ENCODE measurements at regions not wholly inside any gene's neighbourhood (a gene's known extent, or its start where the extent isn't known, plus 50 kb on each side); places are given as distances from the start of the nearest gene placed in this dataset.
A peak's percentile ranks its signal among the peaks of the same experiment; 100 is the strongest.
"Not testable (repeated sequence)": the region's sequence is repeated elsewhere in the genome, so short reads cannot be mapped to it uniquely, and the experiment has no call there.

GRCh38 chrX:39675162-39675553 is 422.6 kb downstream of the BCOR start:
- DNase-seq (ENCODE audit: low spot score) = no peak

DNA sequence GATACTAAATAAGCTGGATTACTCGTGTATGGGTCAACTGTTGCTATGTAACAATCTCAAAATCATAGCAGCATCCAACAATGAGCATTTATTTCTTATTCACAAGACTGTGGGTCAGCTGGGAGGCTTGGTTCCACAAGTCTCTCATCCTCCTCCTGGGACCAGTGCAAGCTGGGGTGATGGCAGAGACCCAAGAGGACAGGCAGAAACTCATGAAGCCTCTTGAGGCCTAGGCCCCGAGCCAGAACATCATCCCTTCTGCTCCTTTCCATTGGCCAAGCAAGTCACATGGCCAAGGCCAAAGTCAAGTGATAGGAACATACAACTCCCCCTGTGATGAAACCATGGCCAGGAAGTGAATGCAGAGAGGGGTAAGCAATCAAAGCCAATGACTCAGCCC is 422.1 kb downstream of the BCOR start:
- no peak for DNase-seq (ENCODE audit: low spot score)

GRCh38 chrX:39676434-39676833 is 421.3 kb downstream of the BCOR start:
- no peak for DNase-seq (ENCODE audit: low spot score)

DNA sequence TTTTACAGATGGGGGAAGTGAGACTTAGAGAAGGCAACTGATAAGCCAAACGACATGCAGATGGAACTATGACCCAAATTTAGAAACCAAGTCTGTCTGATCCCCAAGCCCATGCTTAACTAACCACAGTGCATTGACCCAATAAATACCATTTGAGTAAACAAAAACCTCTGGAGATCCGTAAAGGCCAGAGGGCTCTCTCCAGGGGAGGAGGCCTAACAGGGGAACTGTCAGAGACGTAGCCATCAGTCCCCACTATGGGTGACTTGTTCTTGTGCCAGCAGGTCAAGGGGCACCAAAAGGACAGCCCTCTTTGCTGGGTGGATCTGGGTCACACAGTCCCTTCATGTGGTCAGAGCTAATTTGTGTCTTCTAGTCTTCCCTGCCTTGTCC is 420.2 kb downstream of the BCOR start:
- no peak for DNase-seq (ENCODE audit: low spot score)

GRCh38 chrX:39677978-39678791 is 419.6 kb downstream of the BCOR start:
- no peak for DNase-seq (ENCODE audit: low spot score)

DNA sequence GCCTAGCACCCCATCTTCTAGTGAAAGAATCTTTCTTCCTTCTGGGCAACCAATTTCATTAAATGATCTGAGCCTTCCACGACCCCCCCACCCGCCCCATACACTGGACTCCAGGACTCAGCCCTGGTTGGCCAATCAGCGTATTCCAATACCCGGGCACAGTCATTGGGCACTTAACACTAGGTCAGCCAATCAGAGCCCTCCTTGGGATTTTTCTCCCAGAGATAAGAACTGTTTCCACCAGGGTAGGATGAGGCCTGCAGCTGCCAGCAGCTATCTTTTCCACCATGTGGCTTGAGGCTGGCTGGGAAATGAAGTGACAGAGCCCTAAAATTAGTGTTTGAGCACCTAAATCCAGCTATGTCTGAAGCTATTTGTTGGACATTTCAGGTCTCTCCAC is 418.8 kb downstream of the BCOR start:
- no peak for DNase-seq (ENCODE audit: low spot score)

DNA sequence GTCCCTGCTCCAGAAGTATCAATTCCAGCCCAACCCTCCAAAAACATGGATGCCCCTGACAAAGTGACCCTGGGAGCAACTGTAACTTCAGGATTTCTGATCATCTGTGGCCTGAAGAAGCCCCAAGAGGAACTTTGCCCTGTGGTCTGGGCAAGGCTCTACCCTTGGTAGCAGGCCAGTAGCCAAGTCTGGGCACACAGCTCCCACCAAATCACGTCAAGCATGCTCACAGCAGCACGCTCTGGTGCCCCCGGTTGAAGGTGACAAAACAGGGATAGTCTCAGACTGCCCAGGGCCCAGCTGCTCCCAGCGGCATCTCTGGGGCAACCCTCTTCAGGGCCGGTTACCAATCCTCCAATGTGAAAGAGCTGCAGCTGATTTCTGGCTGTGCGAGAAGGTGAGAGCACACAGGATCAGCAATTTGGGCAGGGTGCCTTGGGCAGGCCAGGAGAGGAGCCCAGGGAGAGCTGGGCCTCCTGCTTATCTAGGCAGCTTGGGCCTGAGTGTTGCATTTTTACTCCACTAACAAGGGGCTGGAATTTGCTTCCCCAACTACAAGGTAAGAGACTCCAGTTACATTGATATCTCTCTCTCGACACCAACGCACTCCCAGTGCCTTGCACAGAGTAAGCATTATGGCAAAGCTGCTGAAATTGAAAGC is 418.1 kb downstream of the BCOR start:
- DNase-seq (ENCODE audit: low spot score) = no peak

DNA sequence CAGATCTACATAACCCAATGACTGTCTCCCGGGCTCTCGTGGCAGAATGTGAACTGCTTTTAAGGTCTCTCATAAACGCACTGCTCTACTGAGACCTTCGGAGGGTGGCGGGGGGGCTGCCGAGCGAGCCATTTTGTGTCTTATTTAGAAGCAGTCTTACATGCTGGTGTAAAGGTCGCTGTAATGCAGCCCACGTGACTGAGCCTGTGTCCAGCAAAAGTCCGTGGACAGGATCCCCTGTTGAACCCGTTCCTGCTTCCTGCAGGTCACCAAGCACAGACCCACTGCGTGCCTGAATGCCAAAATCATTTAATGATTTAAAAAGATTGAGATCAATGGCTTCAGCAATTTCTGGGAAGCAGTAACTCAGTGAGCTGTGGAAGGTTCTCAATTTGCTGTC is 415.9 kb downstream of the BCOR start:
- no peak for DNase-seq (ENCODE audit: low spot score)

- DNase-seq (ENCODE audit: low spot score) = no peak
These were observed 415.0 kb downstream of the BCOR start for GRCh38 chrX:39682778-39683177.

DNA sequence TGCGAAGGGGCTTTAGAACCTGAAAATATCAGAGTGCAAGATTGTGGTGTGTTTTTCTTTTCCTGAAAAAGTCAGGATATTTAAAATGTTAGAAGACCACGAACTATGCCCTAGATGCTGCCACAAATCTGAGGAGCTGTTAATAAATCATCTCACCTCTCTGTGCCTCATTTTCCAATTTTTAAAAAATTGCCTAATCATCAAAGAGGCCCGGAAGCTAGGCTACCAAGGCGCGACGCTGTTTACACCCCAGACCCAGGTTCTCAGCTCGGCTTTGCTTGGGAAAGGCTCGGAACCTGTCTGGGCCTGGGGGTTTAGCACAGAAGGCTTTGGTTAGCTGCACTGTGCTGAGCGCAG is 409.6 kb downstream of the BCOR start:
- DNase-seq (ENCODE audit: low spot score) = no peak

GRCh38 chrX:39688576-39689375 is 409.0 kb downstream of the BCOR start:
- DNase-seq (ENCODE audit: low spot score) = peak; percentile 37

DNA sequence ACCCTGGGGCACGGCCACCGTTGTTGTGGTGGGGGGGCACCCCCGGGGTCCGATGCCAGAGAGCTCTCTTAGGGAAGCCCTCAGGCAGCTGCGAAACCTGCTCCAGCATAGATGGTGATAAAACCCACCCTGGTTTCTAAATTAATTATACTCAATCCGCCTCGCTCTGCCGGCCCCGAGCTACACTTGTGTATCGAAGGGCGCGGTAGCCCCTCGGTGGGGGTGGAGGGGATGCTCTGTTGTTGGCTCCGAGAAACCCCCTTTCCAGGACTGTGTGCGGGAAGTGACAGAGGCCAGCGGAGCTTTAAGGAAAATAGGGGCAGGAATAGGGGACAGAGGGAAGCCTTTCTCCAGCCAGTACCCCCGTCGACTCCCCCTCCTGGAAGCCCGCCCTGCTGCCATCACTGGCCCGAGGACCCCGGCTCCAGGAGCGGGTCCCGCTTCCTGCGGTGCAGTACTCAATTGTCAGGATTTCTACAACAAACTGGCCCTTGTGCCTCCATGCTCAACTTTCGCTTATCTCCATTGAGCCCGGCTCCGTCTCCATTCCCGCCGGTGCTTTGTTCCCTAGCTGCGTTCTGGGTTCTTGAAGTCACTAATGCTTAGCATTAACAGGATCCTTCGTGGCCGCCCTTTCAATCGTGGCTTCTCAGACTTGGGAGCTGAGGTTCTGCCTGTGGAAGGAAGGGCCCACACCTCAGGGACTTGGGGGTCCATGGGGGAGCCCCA is 408.2 kb downstream of the BCOR start:
- no peak for DNase-seq (ENCODE audit: low spot score)

GRCh38 chrX:39690541-39691415 is 407.0 kb downstream of the BCOR start:
- no peak for DNase-seq (ENCODE audit: low spot score)

DNA sequence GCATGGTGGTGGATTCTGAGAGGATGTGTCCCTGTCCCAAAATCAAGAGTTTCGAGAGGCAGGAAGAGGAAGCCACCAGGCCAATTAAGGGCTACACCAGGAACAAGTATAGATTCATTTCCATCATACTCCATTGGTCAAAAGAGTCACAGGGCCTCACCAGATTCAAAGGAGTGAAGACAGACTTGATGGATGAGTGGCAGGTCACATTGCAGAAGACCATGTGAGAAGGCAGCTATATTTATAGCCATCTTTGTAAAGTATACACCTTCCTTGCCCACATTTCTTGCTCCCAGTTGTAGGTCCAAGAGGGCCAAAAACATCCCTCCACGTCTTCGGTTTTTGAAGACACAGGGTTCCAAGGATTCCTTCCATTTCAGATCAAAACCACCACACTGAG is 406.0 kb downstream of the BCOR start:
- no peak for DNase-seq (ENCODE audit: low spot score)

DNA sequence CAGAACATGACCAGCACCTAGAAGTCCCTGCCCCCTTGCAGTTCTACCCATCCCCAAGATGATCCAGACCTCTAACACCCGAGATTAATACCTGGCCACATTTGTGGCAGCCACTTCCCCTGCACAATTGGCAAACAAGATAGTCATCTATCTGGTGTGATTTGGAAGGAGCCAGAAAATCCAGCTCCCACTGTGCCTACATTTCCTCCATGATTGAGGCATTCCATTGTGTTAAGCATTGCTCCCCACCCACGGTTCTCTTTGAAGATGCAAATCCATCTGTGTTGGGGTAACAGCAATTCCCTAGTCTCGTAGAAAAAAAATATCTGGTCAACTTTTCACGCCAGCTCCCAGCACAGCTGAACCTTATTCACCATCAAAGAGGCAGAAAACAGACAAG is 405.0 kb downstream of the BCOR start:
- no peak for DNase-seq (ENCODE audit: low spot score)

- DNase-seq (ENCODE audit: low spot score) = no peak
These were observed 404.5 kb downstream of the BCOR start for GRCh38 chrX:39693298-39693697.

DNA sequence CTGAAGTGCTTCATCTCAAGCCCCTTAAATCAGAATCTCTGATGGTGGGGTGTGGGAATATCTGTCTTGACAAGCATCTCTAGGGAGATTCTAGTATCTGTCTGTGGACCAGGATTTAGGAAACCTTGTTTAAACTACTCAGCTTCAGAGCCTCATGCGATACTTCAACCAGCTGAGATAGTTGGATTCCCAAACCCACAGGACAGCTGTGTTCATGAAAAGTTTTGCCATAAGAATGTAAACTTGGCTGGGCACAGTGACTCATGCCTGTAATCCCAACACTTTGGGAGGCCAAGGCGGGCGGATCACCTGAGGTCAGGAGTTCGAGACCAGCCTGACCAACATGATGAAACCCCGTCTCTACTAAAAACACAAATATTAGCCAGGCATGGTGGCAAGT is 395.1 kb downstream of the BCOR start:
- not testable (repeated sequence) for DNase-seq (ENCODE audit: low spot score)

- no peak for DNase-seq (ENCODE audit: low spot score)
These were observed 394.5 kb downstream of the BCOR start for GRCh38 chrX:39703307-39703706.

DNA sequence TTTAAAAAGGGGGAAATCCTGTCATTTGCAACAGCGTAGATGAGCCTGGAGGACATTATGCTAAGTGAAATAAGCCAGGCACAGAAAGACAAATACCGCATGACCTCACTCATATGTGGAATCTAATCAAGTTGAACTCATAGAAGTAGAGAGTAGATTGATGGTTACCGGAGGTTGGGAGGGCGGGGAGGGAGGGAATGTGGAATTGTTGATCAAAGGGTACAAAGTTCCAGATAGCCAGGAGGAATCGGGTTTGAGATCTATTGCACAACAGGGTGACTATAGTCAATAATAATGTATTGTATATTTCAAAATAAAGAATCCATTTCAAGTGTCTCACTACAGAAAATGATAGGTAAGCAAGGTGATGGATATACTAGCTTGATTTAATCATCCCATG is 393.2 kb downstream of the BCOR start:
- no peak for DNase-seq (ENCODE audit: low spot score)

DNA sequence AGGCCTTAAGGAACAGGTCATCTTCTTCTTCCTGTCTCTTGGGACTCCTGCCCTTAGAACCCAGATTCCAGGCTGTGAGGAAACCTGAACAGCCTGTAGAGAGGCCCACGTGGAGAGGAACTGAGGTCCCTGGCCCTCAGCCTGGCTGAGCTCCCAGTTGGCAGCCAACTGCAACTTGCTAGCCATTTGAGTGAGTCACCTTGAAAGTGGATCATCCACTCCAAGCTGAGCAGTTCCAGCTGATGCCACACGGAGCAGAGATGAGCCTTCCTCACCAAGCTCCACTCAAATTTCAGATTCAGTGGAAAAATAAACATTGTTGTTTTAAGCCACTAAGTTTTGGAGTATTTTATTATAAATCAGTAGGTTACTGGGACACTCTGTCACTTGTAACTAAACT is 392.5 kb downstream of the BCOR start:
- DNase-seq (ENCODE audit: low spot score) = peak; percentile 52

DNA sequence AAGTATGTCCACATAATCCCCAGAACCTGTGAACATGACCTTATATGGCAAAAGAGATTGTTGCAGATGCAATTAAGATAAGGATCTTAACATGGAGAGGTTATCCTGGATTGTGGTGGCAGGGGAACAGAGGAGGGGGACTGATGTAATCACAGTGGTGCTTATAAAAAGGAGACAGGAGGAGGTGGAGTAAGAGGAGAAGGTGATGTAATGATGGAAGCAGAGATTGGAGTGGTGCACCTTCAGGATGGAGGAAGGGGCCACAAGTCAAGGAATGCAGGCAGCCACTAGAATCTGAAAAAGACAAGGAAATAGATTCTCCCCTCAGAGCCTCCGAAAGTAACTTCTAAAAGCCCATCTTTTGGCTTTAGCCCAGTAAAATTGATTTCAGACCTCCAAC is 388.4 kb downstream of the BCOR start:
- no peak for DNase-seq (ENCODE audit: low spot score)
